ENCODE measurements at regions not wholly inside any gene's neighbourhood (a gene's known extent, or its start where the extent isn't known, plus 50 kb on each side); places are given as distances from the start of the nearest gene placed in this dataset.

- TF ChIP-seq, protein P1, sequence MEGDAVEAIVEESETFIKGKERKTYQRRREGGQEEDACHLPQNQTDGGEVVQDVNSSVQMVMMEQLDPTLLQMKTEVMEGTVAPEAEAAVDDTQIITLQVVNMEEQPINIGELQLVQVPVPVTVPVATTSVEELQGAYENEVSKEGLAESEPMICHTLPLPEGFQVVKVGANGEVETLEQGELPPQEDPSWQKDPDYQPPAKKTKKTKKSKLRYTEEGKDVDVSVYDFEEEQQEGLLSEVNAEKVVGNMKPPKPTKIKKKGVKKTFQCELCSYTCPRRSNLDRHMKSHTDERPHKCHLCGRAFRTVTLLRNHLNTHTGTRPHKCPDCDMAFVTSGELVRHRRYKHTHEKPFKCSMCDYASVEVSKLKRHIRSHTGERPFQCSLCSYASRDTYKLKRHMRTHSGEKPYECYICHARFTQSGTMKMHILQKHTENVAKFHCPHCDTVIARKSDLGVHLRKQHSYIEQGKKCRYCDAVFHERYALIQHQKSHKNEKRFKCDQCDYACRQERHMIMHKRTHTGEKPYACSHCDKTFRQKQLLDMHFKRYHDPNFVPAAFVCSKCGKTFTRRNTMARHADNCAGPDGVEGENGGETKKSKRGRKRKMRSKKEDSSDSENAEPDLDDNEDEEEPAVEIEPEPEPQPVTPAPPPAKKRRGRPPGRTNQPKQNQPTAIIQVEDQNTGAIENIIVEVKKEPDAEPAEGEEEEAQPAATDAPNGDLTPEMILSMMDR (IDR thresholded peaks at IDR 0.05): no peak
- Mint-ChIP-seq H3K27me3 (ENCODE audit: unreplicated experiment) (no peaks in the 10 kb centered on the region), H3K36me3 (ENCODE audit: unreplicated experiment) (no peaks in the 10 kb centered on the region), H3K4me3 (ENCODE audit: unreplicated experiment) (no peak overlapping the region), H3K27ac (ENCODE audit: unreplicated experiment) (no peak overlapping the region), H3K4me1 (ENCODE audit: unreplicated experiment) (no peaks in the 10 kb centered on the region), H3K9me3 (ENCODE audit: unreplicated experiment) (peaks cover 4% of the 10 kb centered on the region)
- DNase-seq (ENCODE audit: extremely low spot score, unreplicated experiment): no peak
Measured at GRCh38 chr7:98520356-98520951, 96.6 kb upstream of the NPTX2 start.

- TF ChIP-seq, protein P1 (IDR thresholded peaks at IDR 0.05): no peak
- no peak for DNase-seq (ENCODE audit: extremely low spot score, unreplicated experiment)
- no peaks in the 10 kb centered on the region for H3K36me3 Mint-ChIP-seq (ENCODE audit: unreplicated experiment)
- no peaks in the 10 kb centered on the region for H3K27me3 Mint-ChIP-seq (ENCODE audit: unreplicated experiment)
- no peaks in the 10 kb centered on the region for H3K4me1 Mint-ChIP-seq (ENCODE audit: unreplicated experiment)
- H3K27ac Mint-ChIP-seq (ENCODE audit: unreplicated experiment): no peak overlapping the region
- H3K4me3 Mint-ChIP-seq (ENCODE audit: unreplicated experiment): no peak overlapping the region
- no peaks in the 10 kb centered on the region for H3K9me3 Mint-ChIP-seq (ENCODE audit: unreplicated experiment)
Measured at GRCh38 chr7:98518159-98518947, 98.7 kb upstream of the NPTX2 start.

- H3K36me3 Mint-ChIP-seq (ENCODE audit: unreplicated experiment): no peaks in the 10 kb centered on the region
- H3K27me3 Mint-ChIP-seq (ENCODE audit: unreplicated experiment): peaks cover 3% of the 10 kb centered on the region
- no peaks in the 10 kb centered on the region for H3K4me1 Mint-ChIP-seq (ENCODE audit: unreplicated experiment)
- DNase-seq (ENCODE audit: extremely low spot score, unreplicated experiment): no peak
- TF ChIP-seq, protein P1 (IDR thresholded peaks at IDR 0.05): no peak
- H3K27ac Mint-ChIP-seq (ENCODE audit: unreplicated experiment): no peak overlapping the region
- no peak overlapping the region for H3K4me3 Mint-ChIP-seq (ENCODE audit: unreplicated experiment)
- H3K9me3 Mint-ChIP-seq (ENCODE audit: unreplicated experiment): peaks cover 4% of the 10 kb centered on the region
Measured at GRCh38 chr7:98515201-98515600, 101.9 kb upstream of the NPTX2 start.

- Mint-ChIP-seq H3K9me3 (ENCODE audit: unreplicated experiment) (peaks cover 4% of the 10 kb centered on the region), H3K36me3 (ENCODE audit: unreplicated experiment) (no peaks in the 10 kb centered on the region), H3K27me3 (ENCODE audit: unreplicated experiment) (peaks cover 6% of the 10 kb centered on the region), H3K27ac (ENCODE audit: unreplicated experiment) (no peak overlapping the region), H3K4me1 (ENCODE audit: unreplicated experiment) (no peaks in the 10 kb centered on the region), H3K4me3 (ENCODE audit: unreplicated experiment) (no peak overlapping the region)
- TF ChIP-seq, protein P1 (IDR thresholded peaks at IDR 0.05): no peak
- DNase-seq (ENCODE audit: extremely low spot score, unreplicated experiment): no peak
Measured at GRCh38 chr7:98514211-98515031, 102.7 kb upstream of the NPTX2 start.

GRCh38 chr7:98511175-98511574 is 105.9 kb upstream of the NPTX2 start:
- no peak overlapping the region for H3K27ac Mint-ChIP-seq (ENCODE audit: unreplicated experiment)
- peaks cover 7% of the 10 kb centered on the region for H3K9me3 Mint-ChIP-seq (ENCODE audit: unreplicated experiment)
- no peak overlapping the region for H3K4me3 Mint-ChIP-seq (ENCODE audit: unreplicated experiment)
- H3K27me3 Mint-ChIP-seq (ENCODE audit: unreplicated experiment): peaks cover 11% of the 10 kb centered on the region
- TF ChIP-seq, protein P1 (IDR thresholded peaks at IDR 0.05): no peak
- DNase-seq (ENCODE audit: extremely low spot score, unreplicated experiment): no peak
- no peaks in the 10 kb centered on the region for H3K36me3 Mint-ChIP-seq (ENCODE audit: unreplicated experiment)
- H3K4me1 Mint-ChIP-seq (ENCODE audit: unreplicated experiment): no peaks in the 10 kb centered on the region

Measured in osteocyte (in vitro differentiated cells).